ENCODE measurements at regions not wholly inside any gene's neighbourhood (a gene's known extent, or its start where the extent isn't known, plus 50 kb on each side); places are given as distances from the start of the nearest gene placed in this dataset.

DNA sequence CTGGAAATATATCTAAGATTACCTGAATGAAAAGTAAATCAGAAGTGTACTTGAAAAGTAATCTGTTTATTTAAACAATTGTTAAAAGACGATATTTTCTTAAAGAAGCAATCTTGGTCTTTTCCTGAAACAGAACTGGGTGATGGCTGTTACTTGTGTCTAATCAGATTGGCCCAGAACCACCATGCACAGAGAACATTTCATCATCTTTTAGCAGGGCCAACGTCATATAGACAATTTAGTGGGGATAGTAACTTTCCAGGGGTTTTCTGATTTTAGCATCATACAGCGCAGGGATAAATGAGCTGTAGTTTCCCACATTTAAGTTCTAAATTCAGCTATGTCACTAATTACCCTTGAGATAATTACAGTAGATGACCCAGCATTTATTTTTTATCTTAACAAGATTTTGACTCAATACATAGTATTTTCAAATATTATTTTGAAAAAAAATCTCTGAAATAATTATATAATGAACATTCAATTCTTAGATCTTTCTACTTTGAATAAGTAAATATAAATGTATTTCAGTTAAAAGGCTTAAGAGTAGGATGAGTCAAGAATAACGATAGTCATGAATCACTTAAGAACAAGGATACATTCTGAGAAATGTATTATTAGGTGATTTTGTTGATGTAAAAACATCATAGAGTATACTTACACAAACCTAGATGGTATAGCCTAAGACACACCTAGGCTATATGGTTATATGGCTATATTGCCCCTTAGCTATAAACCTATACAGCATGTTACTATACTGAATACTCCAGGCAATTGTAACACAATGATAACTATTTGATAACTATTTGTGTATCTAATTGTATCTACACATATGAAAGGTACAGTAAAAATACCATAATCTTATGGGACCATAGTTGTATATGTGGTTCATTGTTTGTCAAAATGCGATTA lies 103.8 kb upstream of the MME start:
- no peak for DNase-seq (ENCODE audit: low spot score)
- ATAC-seq = no peak

- ATAC-seq = no peak
- no peak for DNase-seq (ENCODE audit: low spot score)
Measured at GRCh38 chr3:154973851-154974250, 106.3 kb upstream of the MME start.

DNA sequence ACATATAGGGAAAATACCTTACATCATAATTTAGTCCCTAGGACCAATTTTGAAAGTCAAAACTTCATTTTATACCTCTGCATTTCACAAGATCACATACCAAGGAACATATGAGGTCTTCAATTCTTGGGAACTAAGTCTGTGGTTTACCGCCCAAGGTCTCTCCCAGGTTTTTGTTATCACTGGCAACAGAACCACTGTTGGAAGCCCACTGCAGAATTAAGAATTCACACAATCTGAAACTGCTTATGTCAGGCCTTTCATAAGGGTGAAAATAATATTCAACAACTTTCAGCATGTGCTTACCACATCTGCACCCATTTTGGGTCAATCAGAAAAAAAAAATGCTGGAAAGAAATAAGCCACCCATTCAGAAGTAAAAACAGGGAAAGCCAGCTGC lies 107.2 kb upstream of the MME start:
- DNase-seq (ENCODE audit: low spot score) = no peak
- ATAC-seq = no peak

GRCh38 chr3:154971771-154972326 lies 108.3 kb upstream of the MME start:
- DNase-seq (ENCODE audit: low spot score) (no peak), ATAC-seq (no peak)

DNA sequence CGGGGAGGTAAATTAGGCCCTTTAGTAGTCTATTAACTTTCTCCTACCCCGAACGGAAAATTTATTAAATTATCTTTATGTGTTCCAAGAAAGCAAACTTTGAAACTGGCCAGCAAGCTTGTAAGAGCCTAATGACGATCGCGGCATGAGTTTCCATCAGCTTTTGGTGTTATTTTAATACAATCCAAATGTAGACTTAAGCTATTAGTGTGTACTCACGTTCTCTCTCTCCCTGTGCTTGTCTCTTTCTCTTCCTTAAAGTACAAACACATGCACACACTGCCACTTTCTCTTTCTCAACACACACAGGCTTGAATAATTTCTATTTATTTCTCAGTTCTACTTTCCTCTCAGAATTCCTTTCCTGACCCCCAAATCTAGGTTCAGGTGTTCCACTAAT lies 108.8 kb upstream of the MME start:
- DNase-seq (ENCODE audit: low spot score) = no peak

DNA sequence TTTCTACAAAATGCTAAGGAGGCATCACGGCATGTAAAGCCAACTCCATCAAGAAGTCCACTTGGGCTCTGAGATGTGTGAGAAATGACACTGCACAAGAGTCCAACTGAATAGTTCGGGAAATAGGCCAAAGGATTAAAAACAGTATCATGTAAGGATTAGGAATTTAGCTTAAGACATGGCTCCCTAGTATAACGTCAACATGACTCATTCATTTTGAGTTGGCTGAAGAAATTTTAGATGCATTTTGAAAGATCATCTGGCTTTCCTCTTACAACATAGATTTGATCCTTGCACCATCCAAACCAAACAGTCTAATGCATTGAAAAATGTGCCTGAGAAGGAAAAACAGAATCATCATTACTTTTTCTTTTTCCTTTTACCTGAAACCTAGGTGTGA lies 109.3 kb upstream of the MME start:
- DNase-seq (ENCODE audit: low spot score) = no peak
- ATAC-seq = no peak

More for the DNA sequence above, 108.8 kb upstream of the MME start:
- ATAC-seq = no peak

GRCh38 chr3:154969366-154969765 lies 110.8 kb upstream of the MME start:
- no peak for ATAC-seq
- DNase-seq (ENCODE audit: low spot score) = no peak

- ATAC-seq (no peak), DNase-seq (ENCODE audit: low spot score) (no peak)
Measured at GRCh38 chr3:154967090-154967489, 113.0 kb upstream of the MME start.

DNA sequence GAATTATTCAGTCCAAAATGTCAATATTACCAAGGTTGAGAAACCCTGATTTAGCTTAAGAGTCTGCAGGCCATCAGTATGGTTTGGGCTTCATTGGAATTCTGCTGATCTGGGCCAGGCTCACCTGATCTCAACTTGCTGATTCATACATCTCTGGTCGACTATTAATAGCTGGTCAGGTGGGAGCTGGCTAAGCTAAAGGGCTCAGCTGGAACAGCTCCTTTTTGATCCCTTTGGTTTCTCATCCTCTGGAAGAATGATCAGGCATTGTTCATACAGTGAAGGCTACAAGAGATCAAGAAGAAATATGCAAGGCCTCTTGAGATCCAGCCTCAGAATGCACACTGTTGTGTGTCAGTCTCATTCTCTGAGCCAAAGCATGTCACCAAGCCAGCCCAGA lies 123.3 kb upstream of the MME start:
- no peak for DNase-seq (ENCODE audit: low spot score)
- no peak for ATAC-seq

DNA sequence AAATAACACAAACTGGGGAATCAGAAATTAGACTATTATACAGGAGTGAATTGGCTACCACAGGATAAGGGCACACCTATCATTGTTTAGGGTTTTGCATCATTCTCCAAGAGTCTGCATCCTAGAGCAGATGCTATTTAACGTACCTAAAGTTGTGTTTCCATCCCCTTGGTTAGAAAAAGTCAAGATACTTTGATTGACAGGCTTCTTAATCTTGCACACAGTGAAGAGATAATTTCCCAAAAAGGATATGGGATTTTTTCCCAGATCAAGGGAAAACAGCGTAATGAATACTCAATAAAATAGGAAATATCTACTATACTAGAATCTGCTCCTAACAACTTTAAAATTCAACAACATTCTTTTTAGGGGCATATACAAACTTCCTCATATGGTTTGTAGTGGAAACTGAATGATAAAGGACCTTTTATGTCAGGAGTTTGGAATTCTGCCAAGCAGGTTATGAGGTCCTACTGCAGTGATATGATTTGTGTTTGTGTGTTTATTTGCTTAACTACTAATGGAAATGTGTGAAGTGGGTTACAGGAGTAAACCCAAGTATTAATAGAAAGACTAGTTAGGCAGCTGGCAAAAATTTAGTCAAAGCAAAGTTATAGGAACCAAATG lies 124.1 kb upstream of the MME start:
- no peak for DNase-seq (ENCODE audit: low spot score)
- no peak for ATAC-seq

- ATAC-seq = peak; percentile 68
Measured at GRCh38 chr3:154954757-154955156, 125.4 kb upstream of the MME start.

GRCh38 chr3:154953538-154953937 lies 126.6 kb upstream of the MME start:
- no peak for DNase-seq (ENCODE audit: low spot score)
- ATAC-seq = no peak

More at GRCh38 chr3:154954757-154955156, 125.4 kb upstream of the MME start:
- DNase-seq (ENCODE audit: low spot score) = no peak

GRCh38 chr3:154952553-154952952 lies 127.6 kb upstream of the MME start:
- ATAC-seq (no peak), DNase-seq (ENCODE audit: low spot score) (no peak)

DNA sequence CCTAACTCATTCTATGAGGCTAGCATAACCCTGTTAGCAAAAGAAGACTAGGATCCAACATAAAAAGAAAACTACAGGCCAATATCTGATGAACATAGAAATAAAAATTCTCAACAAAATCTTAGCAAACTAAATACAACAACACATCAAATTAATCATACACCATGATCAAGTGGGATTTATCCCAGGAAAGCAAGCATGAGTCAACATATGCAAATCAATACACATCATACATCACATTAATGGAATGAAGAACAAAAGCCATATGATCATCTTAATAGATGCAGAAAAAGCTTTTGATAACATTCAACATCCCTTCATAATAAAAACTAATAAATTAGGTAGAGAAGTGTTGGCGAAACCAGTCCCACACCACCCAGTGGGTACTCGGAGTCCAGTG lies 136.1 kb upstream of the MME start:
- no peak for DNase-seq (ENCODE audit: low spot score)
- no peak for ATAC-seq

DNA sequence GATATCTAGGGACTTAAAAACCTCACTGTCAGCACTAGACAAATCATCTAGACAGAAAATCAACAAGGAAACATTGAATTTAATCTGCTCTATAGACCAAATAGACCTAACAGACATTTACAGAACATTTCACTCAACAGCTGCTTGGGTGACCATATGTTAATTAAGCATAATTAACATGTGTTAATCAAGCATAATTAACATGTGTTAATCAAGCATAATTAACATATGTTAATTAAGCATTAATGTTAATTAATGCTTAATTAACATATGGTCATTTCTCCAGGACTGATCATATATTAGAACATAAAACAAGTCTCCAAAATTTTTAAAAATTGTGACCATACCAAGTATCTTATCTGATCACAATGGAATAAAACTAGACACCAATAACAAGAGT lies 137.3 kb upstream of the MME start:
- ATAC-seq (no peak), DNase-seq (ENCODE audit: low spot score) (no peak)

GRCh38 chr3:154936196-154936595 lies 143.9 kb upstream of the MME start:
- no peak for ATAC-seq
- DNase-seq (ENCODE audit: low spot score) = no peak

DNA sequence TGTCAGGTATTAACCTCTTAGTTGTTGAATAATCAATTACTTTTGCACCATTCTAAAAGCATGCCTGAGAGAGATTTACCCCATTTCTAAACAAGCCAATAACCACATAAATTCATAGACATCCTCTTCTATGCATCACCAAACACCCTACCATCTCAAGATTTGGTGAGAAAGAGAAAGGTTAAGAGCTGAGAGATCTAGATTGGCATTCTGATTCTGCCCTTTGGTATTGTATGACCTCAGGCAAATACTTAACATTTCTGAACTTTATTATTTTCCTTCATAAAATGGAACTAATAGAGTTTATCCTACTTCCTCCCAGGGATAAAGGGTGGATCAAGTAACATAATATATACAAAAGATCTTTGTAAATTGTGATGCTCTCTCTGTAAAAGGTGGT lies 146.5 kb upstream of the MME start:
- ATAC-seq (no peak), DNase-seq (ENCODE audit: low spot score) (no peak)

- ATAC-seq = no peak
- no peak for DNase-seq (ENCODE audit: low spot score)
Measured at GRCh38 chr3:154932633-154933032, 147.5 kb upstream of the MME start.

DNA sequence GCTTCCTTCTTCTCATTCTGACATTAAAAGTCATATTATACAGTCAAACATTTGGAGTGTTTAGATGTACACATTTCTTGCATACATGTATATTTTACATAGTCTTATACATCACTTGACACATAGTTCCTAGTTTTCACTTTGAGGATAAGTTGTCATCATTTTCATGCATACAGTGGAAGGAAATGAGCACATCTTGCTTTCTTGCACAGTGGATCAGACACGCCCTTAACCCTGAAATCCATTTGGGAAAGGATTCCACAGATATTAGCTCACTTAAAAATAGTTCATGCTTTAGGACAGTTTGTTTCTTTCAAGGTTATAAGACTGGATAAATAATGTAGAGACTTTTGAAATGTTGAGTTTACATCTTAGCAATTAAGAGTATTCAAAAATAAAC lies 148.6 kb upstream of the MME start:
- no peak for DNase-seq (ENCODE audit: low spot score)
- ATAC-seq = no peak

- ATAC-seq (no peak), DNase-seq (ENCODE audit: low spot score) (no peak)
Measured at GRCh38 chr3:154926721-154927120, 153.4 kb upstream of the MME start.

GRCh38 chr3:154921351-154921750 lies 158.8 kb upstream of the MME start:
- DNase-seq (ENCODE audit: low spot score) (no peak), ATAC-seq (no peak)

- ATAC-seq = no peak
- DNase-seq (ENCODE audit: low spot score) = no peak
Measured at GRCh38 chr3:154919226-154919625, 160.9 kb upstream of the MME start.
